ENCODE measurements at regions not wholly inside any gene's neighbourhood (a gene's known extent, or its start where the extent isn't known, plus 50 kb on each side); places are given as distances from the start of the nearest gene placed in this dataset.

DNA sequence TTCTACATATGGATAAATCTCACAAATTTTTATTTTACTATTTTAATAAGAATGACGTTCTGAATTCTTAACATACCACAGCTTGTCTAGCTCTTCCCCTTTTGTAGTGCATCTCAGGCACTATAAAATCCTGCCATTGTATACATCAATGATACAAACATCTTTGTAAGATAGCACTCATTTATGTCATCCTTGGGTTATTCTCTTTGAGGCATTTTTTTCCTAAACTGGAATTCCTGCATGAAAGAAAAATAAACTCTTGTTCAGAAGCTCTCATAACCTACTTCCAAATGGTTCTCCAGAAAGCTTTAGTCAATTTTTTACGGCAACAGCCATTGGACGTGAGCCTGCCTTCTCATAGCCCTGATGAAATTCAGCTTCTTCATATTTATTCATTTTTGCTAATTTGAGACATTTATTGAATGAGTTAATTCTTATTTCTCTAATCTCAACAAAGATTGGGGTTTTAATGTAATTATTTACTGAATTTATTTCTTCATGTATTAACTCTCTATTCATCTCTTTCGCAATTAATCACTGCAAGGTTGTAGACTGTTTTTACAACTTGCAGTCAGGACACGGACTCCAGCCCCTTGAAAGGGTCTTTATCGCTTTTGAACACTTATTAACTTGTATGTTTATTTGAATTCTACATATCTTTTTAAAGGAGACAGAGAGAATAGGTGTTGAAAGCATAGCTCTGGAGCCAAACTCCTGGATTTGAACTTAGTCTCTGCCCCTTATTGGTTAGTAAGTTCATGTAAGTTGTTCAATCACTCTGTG lies 57.6 kb upstream of the PARD3B start:
- peak overlapping the region; percentile 44 for H3K27ac ChIP-seq
- no peak for DNase-seq (ENCODE audit: low read depth, low spot score)

DNA sequence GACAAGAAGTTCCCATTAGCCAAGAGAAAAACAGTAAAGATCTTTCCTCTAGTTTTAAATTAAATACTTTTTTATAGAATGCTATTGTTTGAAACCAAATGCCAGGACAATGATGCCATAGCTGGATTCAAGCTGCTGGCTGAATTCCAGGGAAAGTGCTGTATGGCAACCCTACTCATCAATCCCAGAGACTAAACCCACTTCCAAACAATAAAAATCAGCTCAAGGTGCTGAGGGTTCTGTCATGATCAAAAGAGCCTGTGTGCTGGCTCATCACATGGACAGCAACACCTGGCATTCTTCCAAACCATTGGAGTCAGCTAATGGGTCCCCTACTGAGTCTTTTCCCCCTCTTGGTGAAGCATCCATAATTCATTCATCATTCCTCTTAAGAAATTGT lies 53.7 kb upstream of the PARD3B start:
- DNase-seq (ENCODE audit: low read depth, low spot score), result no peak

DNA sequence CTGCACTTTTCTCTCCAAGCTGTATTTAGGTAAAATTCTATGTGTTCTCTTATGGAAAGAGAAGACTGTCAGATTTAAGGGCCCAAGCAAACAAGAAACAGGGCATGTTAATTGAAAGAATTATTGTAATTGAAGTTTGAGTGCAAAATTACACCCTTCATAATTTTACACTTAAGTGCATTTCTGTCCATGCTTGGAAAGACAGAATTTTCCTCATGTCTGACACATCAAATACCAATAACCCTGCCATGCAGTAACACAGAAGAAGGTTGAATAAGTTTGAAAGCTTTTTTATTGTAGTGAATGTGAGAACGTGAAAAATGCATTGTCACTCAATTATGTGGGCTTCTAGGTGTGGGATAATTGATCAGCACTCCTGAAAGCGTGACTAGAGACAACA lies 52.9 kb upstream of the PARD3B start:
- H3K27ac ChIP-seq, result no peak overlapping the region
- no peak for DNase-seq (ENCODE audit: low read depth, low spot score)

More for the DNA sequence above, 53.7 kb upstream of the PARD3B start:
- no peak overlapping the region for H3K27ac ChIP-seq

DNA sequence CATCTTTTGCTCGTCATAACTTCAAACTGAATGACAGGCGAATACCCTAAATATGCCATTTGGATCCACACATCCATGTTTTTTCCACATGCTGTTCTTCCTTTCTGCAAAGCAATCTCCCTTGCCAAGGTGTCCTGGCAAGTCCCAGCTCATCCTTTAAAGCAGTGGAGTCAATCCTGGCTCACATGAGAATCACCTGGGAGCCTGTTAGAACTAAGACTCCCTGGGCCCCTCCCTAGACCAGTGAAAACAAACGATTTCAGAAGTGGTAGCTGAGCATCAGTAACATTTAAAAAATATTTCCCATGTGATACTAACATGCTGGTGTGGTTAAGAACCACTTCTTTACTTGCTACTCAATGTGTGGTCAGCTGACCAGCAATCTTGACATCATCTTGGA lies 50.6 kb upstream of the PARD3B start:
- H3K27ac ChIP-seq, result no peak overlapping the region
- no peak for DNase-seq (ENCODE audit: low read depth, low spot score)

DNA sequence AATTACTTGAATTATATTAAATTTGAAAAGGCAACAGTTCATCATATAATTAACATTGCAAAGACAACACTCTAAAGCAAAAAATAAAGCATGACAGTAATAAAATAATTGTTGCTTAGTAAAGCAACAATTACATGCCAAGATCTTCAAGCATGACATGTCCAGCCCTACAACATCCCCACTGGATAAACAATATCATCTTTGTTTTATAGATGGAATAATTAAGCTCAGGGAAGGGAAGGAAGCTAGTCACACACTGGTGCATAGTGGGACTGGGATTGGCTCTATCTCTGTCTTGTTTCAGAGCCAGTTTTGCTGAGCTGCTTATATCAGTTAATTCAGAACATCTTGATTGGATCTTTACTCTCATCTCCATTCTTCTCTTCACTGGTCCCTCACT lies 49.9 kb upstream of the PARD3B start:
- H3K27ac ChIP-seq, result no peak overlapping the region
- DNase-seq (ENCODE audit: low read depth, low spot score), result no peak

Data from epithelial cell of prostate (primary cell).